HCT116 (cell line): ENCODE measurements at regions not wholly inside any gene's neighbourhood (a gene's known extent, or its start where the extent isn't known, plus 50 kb on each side); places are given as distances from the start of the nearest gene placed in this dataset.

ENCODE experiments used
- ATAC-seq: fragments of 200-7000 bp; cut with Tn5 transposase; 2 replicates; pipeline ENCODE4 v1.9.1; 2020; ENCODE audit warnings: mild to moderate bottlenecking, moderate library complexity
- BruUV-seq: library from RNA; stranded (reverse); fragments of 400-500 nt; replicated peaks from 2 replicates; lab custom pipeline; 2021; lab: Mats Ljungman, UMichigan
- CTCF ChIA-PET: fragments of 300-600 bp; sonication (Branson Sonifier 250); formaldehyde crosslinking; loops from one replicate; lab custom pipeline; 2021; ENCODE audit warnings: antibody characterized with exemption; lab: Charles Lee
- POLR2A ChIA-PET: fragments of 300-600, 350-600 bp; sonication (Branson Sonifier 250); formaldehyde crosslinking; loops from one replicate; lab custom pipeline; 2021; ENCODE audit warnings: antibody characterized with exemption; lab: Charles Lee
- RAD21 ChIA-PET, 2 experiments: fragments of 300-600 bp; sonication (Branson Sonifier 250); formaldehyde crosslinking; loops; one replicate each; lab custom pipeline; 2023; ENCODE audit warnings: low total read pairs in 2 of 2; ENCODE audit not compliant: uncharacterized antibody in 2 of 2, unreplicated experiment in 2 of 2, low non-redundant PET in 1 of 2; lab: Charles Lee
- DNase-seq: peaks from one replicate; pipeline ENCODE4 v3.0.0-alpha.2; 2010; ENCODE audit warnings: low read depth, low spot score
- H2AFZ ChIP-seq: fragments of 200-600 bp; shearing (Covaris generic), sonication (generic); 2 replicates; pipeline ENCODE4 v1.6.1; 2017; ENCODE audit warnings: low read depth, mixed run types, mixed read lengths, antibody characterized with exemption, low read length; ENCODE audit not compliant: poor library complexity, severe bottlenecking
- H3K27ac ChIP-seq: 2 replicates; pipeline ENCODE4 v1.5.1; 2012; ENCODE audit warnings: low read depth, low read length
- H3K27me3 ChIP-seq: fragments of 200-600 bp; sonication (generic); 2 replicates; pipeline ENCODE4 v1.6.1; 2016; ENCODE audit warnings: mixed run types, low read length, mixed read lengths; ENCODE audit not compliant: insufficient read depth
- H3K36me3 ChIP-seq, 2 experiments: fragments of 200-500 bp in 1 of 2; fragments of 200-600 bp in 1 of 2; sonication (Bioruptor generic) in 1 of 2; sonication (generic) in 1 of 2; 2 replicates each; pipeline versions ENCODE4 v1.5.1 to v1.6.1; 2014 to 2016; ENCODE audit warnings: low read length in 2 of 2, inconsistent platforms in 1 of 2, mixed read lengths in 1 of 2, mixed run types in 1 of 2; ENCODE audit not compliant: insufficient read depth in 2 of 2, control insufficient read depth in 1 of 2
- H3K4me1 ChIP-seq, 2 experiments: fragments of 200-600 bp in 1 of 2; sonication (generic) in 1 of 2; 2 replicates each; pipeline versions ENCODE4 v1.5.1 to v1.6.1; 2012 to 2017; ENCODE audit warnings: low read length in 2 of 2, inconsistent platforms in 1 of 2, mild to moderate bottlenecking in 1 of 2, mixed read lengths in 1 of 2, mixed run types in 1 of 2, moderate library complexity in 1 of 2; ENCODE audit not compliant: insufficient read depth in 2 of 2, control insufficient read depth in 1 of 2
- H3K4me2 ChIP-seq: fragments of 200-600 bp; sonication (generic); 2 replicates; pipeline ENCODE4 v1.6.1; 2017; ENCODE audit warnings: mixed run types, low read length, mixed read lengths
- H3K4me3 ChIP-seq, 2 experiments: fragments of 200-600 bp in 1 of 2; sonication (generic) in 1 of 2; replicated peaks in 1 of 2; 2 replicates each; pipeline ENCODE4 v1.5.1; 2011 to 2016; ENCODE audit warnings: low read length in 2 of 2, control low read depth in 1 of 2, low read depth in 1 of 2, mild to moderate bottlenecking in 1 of 2, mixed read lengths in 1 of 2, mixed run types in 1 of 2
- H3K79me2 ChIP-seq: fragments of 200-600 bp; sonication (generic); 2 replicates; pipeline ENCODE4 v1.6.1; 2017; ENCODE audit warnings: mild to moderate bottlenecking, mixed run types, low read length, moderate library complexity, mixed read lengths; ENCODE audit not compliant: insufficient read depth
- H3K9ac ChIP-seq: fragments of 200-600 bp; sonication (generic); 2 replicates; pipeline ENCODE4 v1.6.1; 2016; ENCODE audit warnings: low read length, mixed read lengths
- H3K9me2 ChIP-seq: fragments of 200-600 bp; sonication (generic), shearing (Covaris generic); 2 replicates; pipeline ENCODE4 v1.6.1; 2017; ENCODE audit warnings: mixed run types, mild to moderate bottlenecking, moderate library complexity; ENCODE audit not compliant: insufficient read depth
- H3K9me3 ChIP-seq, 2 experiments: fragments of 200-500 bp in 1 of 2; fragments of 200-600 bp in 1 of 2; sonication (Bioruptor generic) in 1 of 2; sonication (generic) in 1 of 2; 2 replicates each; pipeline ENCODE4 v1.6.1; 2014 to 2017; ENCODE audit warnings: low read length in 2 of 2, mixed read lengths in 2 of 2, inconsistent platforms in 1 of 2, low read depth in 1 of 2, mild to moderate bottlenecking in 1 of 2, mixed run types in 1 of 2, moderate library complexity in 1 of 2; ENCODE audit not compliant: control insufficient read depth in 1 of 2, insufficient read depth in 1 of 2
- H4K20me1 ChIP-seq: fragments of 200-600 bp; sonication (generic), shearing (Covaris generic); 2 replicates; pipeline ENCODE4 v1.6.1; 2017; ENCODE audit warnings: mixed run types, mild to moderate bottlenecking, moderate library complexity; ENCODE audit not compliant: insufficient read depth
- CBX3 ChIP-seq: IDR thresholded peaks from 2 replicates; pipeline ENCODE4 v1.6.1; 2012; ENCODE audit warnings: low read depth
- CEBPB ChIP-seq: IDR thresholded peaks from 2 replicates; pipeline ENCODE4 v1.6.1; 2012; ENCODE audit warnings: low read depth
- CTCF ChIP-seq, 3 experiments: fragments of 200-600 bp in 1 of 3; sonication (generic) in 1 of 3; IDR thresholded peaks in 2 of 3; conservative IDR thresholded peaks in 1 of 3; 2 replicates each; pipeline ENCODE4 v1.5.1; 2012 to 2017; ENCODE audit warnings: low read depth in 2 of 3, low read length in 2 of 3, antibody characterized with exemption in 1 of 3, borderline replicate concordance in 1 of 3, control low read depth in 1 of 3, mild to moderate bottlenecking in 1 of 3, mixed read lengths in 1 of 3, mixed run types in 1 of 3, moderate library complexity in 1 of 3; ENCODE audit not compliant: insufficient read depth in 1 of 3
- ELF1 ChIP-seq: IDR thresholded peaks from 2 replicates; pipeline ENCODE4 v1.6.1; 2012; ENCODE audit warnings: low read depth, borderline replicate concordance
- EZH2phosphoT487 ChIP-seq: fragments of 200-600 bp; IDR thresholded peaks from 2 replicates; pipeline ENCODE4 v1.6.1; 2018; ENCODE audit warnings: antibody characterized with exemption, borderline replicate concordance
- FOSL1 ChIP-seq: IDR thresholded peaks from 2 replicates; pipeline ENCODE4 v1.6.1; 2012; ENCODE audit warnings: low read depth
- JUND ChIP-seq: IDR thresholded peaks from 2 replicates; pipeline ENCODE4 v1.6.1; 2012
- MAX ChIP-seq: IDR thresholded peaks from 2 replicates; pipeline ENCODE4 v1.6.1; 2012
- POLR2A ChIP-seq: IDR thresholded peaks from 2 replicates; pipeline ENCODE4 v1.7.0; 2011; ENCODE audit warnings: borderline replicate concordance; ENCODE audit not compliant: insufficient read depth, insufficient read length; ENCODE audit errors: extremely low read depth
- RAD21 ChIP-seq: IDR thresholded peaks from 2 replicates; pipeline ENCODE4 v1.6.1; 2012; ENCODE audit warnings: low read depth, mild to moderate bottlenecking
- REST ChIP-seq: IDR thresholded peaks from 2 replicates; pipeline ENCODE4 v1.6.1; 2012; ENCODE audit warnings: low read depth
- SP1 ChIP-seq: IDR thresholded peaks from 2 replicates; pipeline ENCODE4 v1.6.1; 2012; ENCODE audit warnings: low read depth
- TCF7L2 ChIP-seq: IDR thresholded peaks from 2 replicates; pipeline ENCODE4 v1.7.0; 2011; ENCODE audit warnings: borderline replicate concordance, inconsistent platforms; ENCODE audit not compliant: insufficient read depth, insufficient read length; ENCODE audit errors: extremely low read depth
- ZNF274 ChIP-seq: fragments of 200-500 bp; sonication (Bioruptor generic); IDR thresholded peaks from 2 replicates; pipeline ENCODE4 v1.6.1; 2014; ENCODE audit warnings: mild to moderate bottlenecking, low read depth, low read length, inconsistent platforms
- intact Hi-C: fragments of 100-400 bp; cut with micrococcal nuclease; formaldehyde crosslinking; loops from 2 replicates; pipeline ENCODE4 v1.10.0; 2022
- TF ChIP-seq, protein P1 (sequence below): IDR thresholded peaks from 2 replicates; pipeline ENCODE4 v1.6.1; 2011; ENCODE audit warnings: mild to moderate bottlenecking, low read length, moderate library complexity; ENCODE audit not compliant: insufficient replicate concordance; ENCODE audit errors: extremely low read depth
- TF ChIP-seq, protein P2 (sequence below): IDR thresholded peaks from 2 replicates; pipeline ENCODE4 v1.6.1; 2012

GRCh38 chr5:51202161-51202560 is 181.1 kb upstream of the ISL1 start:
- CTCF ChIA-PET, result no interaction called here
- Histone ChIP-seq H3K9me2 (no peaks in the 10 kb centered on the region), H3K4me2 (no peak overlapping the region), H3K4me3 (no peak overlapping the region), H3K4me1 (no peaks in the 10 kb centered on the region), H3K36me3 (no peaks in the 10 kb centered on the region), H3K79me2 (no peaks in the 10 kb centered on the region), H2AFZ (no peak overlapping the region), H3K9me3 (no peaks in the 10 kb centered on the region; a peak in 2 of 4 replicates), H4K20me1 (no peaks in the 10 kb centered on the region), H3K27me3 (no peaks in the 10 kb centered on the region), H3K9ac (no peak overlapping the region), H3K27ac (no peak overlapping the region)
- TF ChIP-seq ELF1, result no peak
- no peak for TF ChIP-seq TCF7L2
- no peak for TF ChIP-seq CTCF (IDR thresholded peaks at IDR 0.05 in 2 of 3, conservative IDR thresholded peaks at IDR 0.05 in 1 of 3; ENCODE audit: borderline replicate concordance in 1 of 3, insufficient read depth in 1 of 3, low read depth in 2 of 3, low read length in 2 of 3)
- TF ChIP-seq, protein P1, sequence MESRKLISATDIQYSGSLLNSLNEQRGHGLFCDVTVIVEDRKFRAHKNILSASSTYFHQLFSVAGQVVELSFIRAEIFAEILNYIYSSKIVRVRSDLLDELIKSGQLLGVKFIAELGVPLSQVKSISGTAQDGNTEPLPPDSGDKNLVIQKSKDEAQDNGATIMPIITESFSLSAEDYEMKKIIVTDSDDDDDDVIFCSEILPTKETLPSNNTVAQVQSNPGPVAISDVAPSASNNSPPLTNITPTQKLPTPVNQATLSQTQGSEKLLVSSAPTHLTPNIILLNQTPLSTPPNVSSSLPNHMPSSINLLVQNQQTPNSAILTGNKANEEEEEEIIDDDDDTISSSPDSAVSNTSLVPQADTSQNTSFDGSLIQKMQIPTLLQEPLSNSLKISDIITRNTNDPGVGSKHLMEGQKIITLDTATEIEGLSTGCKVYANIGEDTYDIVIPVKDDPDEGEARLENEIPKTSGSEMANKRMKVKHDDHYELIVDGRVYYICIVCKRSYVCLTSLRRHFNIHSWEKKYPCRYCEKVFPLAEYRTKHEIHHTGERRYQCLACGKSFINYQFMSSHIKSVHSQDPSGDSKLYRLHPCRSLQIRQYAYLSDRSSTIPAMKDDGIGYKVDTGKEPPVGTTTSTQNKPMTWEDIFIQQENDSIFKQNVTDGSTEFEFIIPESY, result no peak
- no peak for TF ChIP-seq REST
- TF ChIP-seq EZH2phosphoT487, result no peak
- TF ChIP-seq RAD21, result no peak
- no peak for TF ChIP-seq JUND
- TF ChIP-seq, protein P2, sequence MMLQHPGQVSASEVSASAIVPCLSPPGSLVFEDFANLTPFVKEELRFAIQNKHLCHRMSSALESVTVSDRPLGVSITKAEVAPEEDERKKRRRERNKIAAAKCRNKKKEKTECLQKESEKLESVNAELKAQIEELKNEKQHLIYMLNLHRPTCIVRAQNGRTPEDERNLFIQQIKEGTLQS, result no peak
- TF ChIP-seq MAX, result no peak
- TF ChIP-seq POLR2A, result no peak
- TF ChIP-seq SP1, result no peak
- no peak for TF ChIP-seq CEBPB
- TF ChIP-seq CBX3, result no peak
- TF ChIP-seq ZNF274, result no peak
- TF ChIP-seq FOSL1, result no peak
- BruUV-seq, result no TSS peak
- intact Hi-C loops, result no loop called here
- POLR2A ChIA-PET, result no interaction called here
- no peak for ATAC-seq
- no peak for DNase-seq
- RAD21 ChIA-PET, result no interaction called here
